ENCODE measurements at regions not wholly inside any gene's neighbourhood (a gene's known extent, or its start where the extent isn't known, plus 50 kb on each side); places are given as distances from the start of the nearest gene placed in this dataset.

- TF ChIP-seq CTCF (IDR thresholded peaks at IDR 0.05 in 8 of 11, conservative IDR thresholded peaks at IDR 0.05 in 3 of 11) (no peak), POLR2AphosphoS5 (IDR thresholded peaks at IDR 0.05) (no peak)
Measured at GRCh38 chr16:6189216-6189615, 1091.6 kb upstream of the EEF2KMT start.
